ENCODE measurements at regions not wholly inside any gene's neighbourhood (a gene's known extent, or its start where the extent isn't known, plus 50 kb on each side); places are given as distances from the start of the nearest gene placed in this dataset.

- H3K27ac ChIP-seq, result no peak overlapping the region
- TF ChIP-seq CTCF (IDR thresholded peaks at IDR 0.05), result no peak
These were observed 618.3 kb upstream of the PCDH20 start for GRCh38 chr13:62033934-62034333.

- no peak overlapping the region for H3K27ac ChIP-seq
- no peak for TF ChIP-seq CTCF (IDR thresholded peaks at IDR 0.05)
- TF ChIP-seq ZFX (IDR thresholded peaks at IDR 0.05; ENCODE audit: borderline replicate concordance), result no peak
These were observed 606.7 kb upstream of the PCDH20 start for GRCh38 chr13:62022369-62022768.

GRCh38 chr13:62019858-62020257 is 604.2 kb upstream of the PCDH20 start:
- H3K27ac ChIP-seq, result no peak overlapping the region
- no peak for TF ChIP-seq ZFX (IDR thresholded peaks at IDR 0.05; ENCODE audit: borderline replicate concordance)

GRCh38 chr13:62014299-62014698 is 598.6 kb upstream of the PCDH20 start:
- TF ChIP-seq CTCF (IDR thresholded peaks at IDR 0.05), result peak; percentile 66
- TF ChIP-seq ZFX (IDR thresholded peaks at IDR 0.05; ENCODE audit: borderline replicate concordance), result no peak
- H3K27ac ChIP-seq, result no peak overlapping the region

GRCh38 chr13:62003452-62003851 is 587.8 kb upstream of the PCDH20 start:
- no peak overlapping the region for H3K27ac ChIP-seq
- TF ChIP-seq ZFX (IDR thresholded peaks at IDR 0.05; ENCODE audit: borderline replicate concordance), result no peak
- no peak for TF ChIP-seq CTCF (IDR thresholded peaks at IDR 0.05)

GRCh38 chr13:61994174-61994573 is 578.5 kb upstream of the PCDH20 start:
- no peak for TF ChIP-seq CTCF (IDR thresholded peaks at IDR 0.05)
- TF ChIP-seq ZFX (IDR thresholded peaks at IDR 0.05; ENCODE audit: borderline replicate concordance), result no peak

GRCh38 chr13:61989978-61990377 is 574.3 kb upstream of the PCDH20 start:
- H3K27ac ChIP-seq, result no peak overlapping the region
- no peak for TF ChIP-seq ZFX (IDR thresholded peaks at IDR 0.05; ENCODE audit: borderline replicate concordance)

More at GRCh38 chr13:61994174-61994573, 578.5 kb upstream of the PCDH20 start:
- no peak overlapping the region for H3K27ac ChIP-seq

- TF ChIP-seq ZFX (IDR thresholded peaks at IDR 0.05; ENCODE audit: borderline replicate concordance) (no peak), CTCF (IDR thresholded peaks at IDR 0.05) (no peak)
- no peak overlapping the region for H3K27ac ChIP-seq
These were observed 573.2 kb upstream of the PCDH20 start for GRCh38 chr13:61988810-61989209.

Data from 22Rv1 (cell line).